ENCODE measurements at regions not wholly inside any gene's neighbourhood (a gene's known extent, or its start where the extent isn't known, plus 50 kb on each side); places are given as distances from the start of the nearest gene placed in this dataset.

DNA sequence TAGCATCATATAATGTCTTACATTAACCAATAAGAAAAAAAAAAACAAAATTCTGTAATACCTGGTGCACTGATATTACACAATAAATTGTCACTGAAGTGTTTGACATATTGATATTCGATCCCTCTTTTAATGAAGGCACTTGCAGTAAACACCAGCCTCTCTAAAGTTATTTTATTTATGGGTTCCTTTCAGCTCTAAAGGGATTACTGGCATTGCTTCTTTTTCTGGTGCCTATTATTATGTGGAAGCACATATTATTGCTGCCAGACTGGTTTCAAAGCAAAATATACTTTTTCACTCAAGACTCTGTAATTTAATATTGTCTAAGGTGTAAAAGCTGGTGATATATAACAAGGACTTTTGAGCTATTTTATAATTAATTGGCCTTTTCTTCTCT, 1090.5 kb downstream of the TRHDE start:
- H3K4me3 Mint-ChIP-seq (ENCODE audit: low read depth), result no peak overlapping the region
- peaks cover 9% of the 10 kb centered on the region for H3K4me1 Mint-ChIP-seq (ENCODE audit: low read depth)
- TF ChIP-seq, protein P1, sequence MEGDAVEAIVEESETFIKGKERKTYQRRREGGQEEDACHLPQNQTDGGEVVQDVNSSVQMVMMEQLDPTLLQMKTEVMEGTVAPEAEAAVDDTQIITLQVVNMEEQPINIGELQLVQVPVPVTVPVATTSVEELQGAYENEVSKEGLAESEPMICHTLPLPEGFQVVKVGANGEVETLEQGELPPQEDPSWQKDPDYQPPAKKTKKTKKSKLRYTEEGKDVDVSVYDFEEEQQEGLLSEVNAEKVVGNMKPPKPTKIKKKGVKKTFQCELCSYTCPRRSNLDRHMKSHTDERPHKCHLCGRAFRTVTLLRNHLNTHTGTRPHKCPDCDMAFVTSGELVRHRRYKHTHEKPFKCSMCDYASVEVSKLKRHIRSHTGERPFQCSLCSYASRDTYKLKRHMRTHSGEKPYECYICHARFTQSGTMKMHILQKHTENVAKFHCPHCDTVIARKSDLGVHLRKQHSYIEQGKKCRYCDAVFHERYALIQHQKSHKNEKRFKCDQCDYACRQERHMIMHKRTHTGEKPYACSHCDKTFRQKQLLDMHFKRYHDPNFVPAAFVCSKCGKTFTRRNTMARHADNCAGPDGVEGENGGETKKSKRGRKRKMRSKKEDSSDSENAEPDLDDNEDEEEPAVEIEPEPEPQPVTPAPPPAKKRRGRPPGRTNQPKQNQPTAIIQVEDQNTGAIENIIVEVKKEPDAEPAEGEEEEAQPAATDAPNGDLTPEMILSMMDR (IDR thresholded peaks at IDR 0.05; ENCODE audit: unreplicated experiment), result no peak
- H3K36me3 Mint-ChIP-seq (ENCODE audit: insufficient read depth), result no peaks in the 10 kb centered on the region
- no peaks in the 10 kb centered on the region for H3K27me3 Mint-ChIP-seq
- H3K27ac Mint-ChIP-seq, result no peak overlapping the region
- peaks cover 3% of the 10 kb centered on the region for H3K9me3 Mint-ChIP-seq (ENCODE audit: low read depth)
- DNase-seq (ENCODE audit: low spot score, unreplicated experiment), result no peak

DNA sequence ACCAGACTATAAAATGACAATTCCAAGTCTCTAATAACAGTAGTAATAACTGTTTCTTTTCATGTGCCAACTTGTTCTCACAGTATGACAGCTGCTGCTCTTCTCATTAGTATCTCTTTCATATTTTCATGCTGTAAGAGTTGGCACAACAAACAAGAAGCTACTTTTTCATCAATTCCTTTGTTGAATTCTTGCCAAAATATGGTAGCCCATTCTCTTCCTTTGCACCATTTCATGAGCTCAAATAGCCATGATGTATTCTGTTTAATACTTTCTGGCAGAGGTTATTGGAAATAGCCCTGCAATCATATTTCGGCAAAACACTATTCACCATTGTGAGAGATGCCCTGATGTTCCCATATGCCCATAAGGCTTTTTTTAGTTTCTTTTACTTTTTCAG, 1100.7 kb downstream of the TRHDE start:
- Mint-ChIP-seq H3K4me3 (ENCODE audit: low read depth) (no peak overlapping the region), H3K27me3 (no peaks in the 10 kb centered on the region), H3K36me3 (ENCODE audit: insufficient read depth) (peaks cover 1% of the 10 kb centered on the region), H3K27ac (no peak overlapping the region), H3K9me3 (ENCODE audit: low read depth) (peaks cover 8% of the 10 kb centered on the region), H3K4me1 (ENCODE audit: low read depth) (no peaks in the 10 kb centered on the region)
- no peak for DNase-seq (ENCODE audit: low spot score, unreplicated experiment)
- TF ChIP-seq, protein P1 (IDR thresholded peaks at IDR 0.05; ENCODE audit: unreplicated experiment), result no peak

DNA sequence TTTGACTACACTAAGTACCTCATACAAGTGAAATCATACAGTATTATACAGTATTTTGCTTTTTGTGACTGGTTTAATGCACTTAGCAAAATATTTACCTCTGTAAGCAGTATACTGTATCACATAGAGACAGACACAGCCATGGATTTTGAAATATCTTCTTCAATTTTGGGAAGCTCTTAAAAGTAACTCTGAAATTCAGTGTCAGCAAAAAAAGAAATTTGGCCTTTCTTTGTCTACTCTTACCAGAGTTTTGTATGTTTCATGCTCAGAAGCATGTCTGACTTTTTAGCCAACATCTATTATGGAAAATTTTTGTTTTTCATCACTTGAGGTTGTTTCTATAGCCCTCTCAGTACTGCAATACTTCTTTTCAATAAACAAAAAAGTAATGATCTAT, 1102.2 kb downstream of the TRHDE start:
- TF ChIP-seq, protein P1 (IDR thresholded peaks at IDR 0.05; ENCODE audit: unreplicated experiment), result no peak
- Mint-ChIP-seq H3K9me3 (ENCODE audit: low read depth) (peaks cover 7% of the 10 kb centered on the region), H3K36me3 (ENCODE audit: insufficient read depth) (peaks cover 1% of the 10 kb centered on the region), H3K27me3 (no peaks in the 10 kb centered on the region), H3K27ac (no peak overlapping the region), H3K4me1 (ENCODE audit: low read depth) (no peaks in the 10 kb centered on the region), H3K4me3 (ENCODE audit: low read depth) (no peak overlapping the region)
- DNase-seq (ENCODE audit: low spot score, unreplicated experiment), result no peak

DNA sequence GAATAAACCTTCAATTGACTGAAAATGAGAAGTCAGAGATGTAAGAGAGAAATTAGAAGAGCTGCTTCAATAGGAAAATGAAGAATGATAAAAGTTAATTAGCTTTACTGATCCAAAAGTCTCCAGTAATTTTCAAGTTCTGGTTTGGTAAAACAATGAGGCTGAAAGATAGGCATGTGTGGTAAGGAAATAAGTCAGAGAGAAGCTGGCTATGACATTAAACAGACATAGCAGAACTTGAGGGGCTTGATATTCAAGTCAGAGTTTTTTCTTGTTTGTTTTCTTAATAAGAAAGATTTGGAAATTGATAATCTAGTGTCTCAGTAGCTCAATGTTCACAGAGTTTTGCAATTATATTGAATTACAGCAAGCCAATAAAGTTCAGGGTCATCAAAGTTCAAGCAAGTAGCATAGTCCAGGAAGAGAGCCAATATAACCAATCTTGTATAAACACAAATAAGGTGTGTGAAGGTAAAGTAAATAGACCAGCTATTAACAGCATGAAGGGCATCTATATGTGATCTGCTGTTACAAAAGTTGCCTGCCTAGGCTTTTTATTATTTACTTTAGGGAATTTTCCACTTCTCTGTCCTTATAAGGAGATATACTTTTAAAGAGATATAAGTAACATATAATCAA, 1111.5 kb downstream of the TRHDE start:
- no peaks in the 10 kb centered on the region for H3K27me3 Mint-ChIP-seq
- H3K9me3 Mint-ChIP-seq (ENCODE audit: low read depth), result no peaks in the 10 kb centered on the region
- H3K27ac Mint-ChIP-seq, result no peak overlapping the region
- TF ChIP-seq, protein P1 (IDR thresholded peaks at IDR 0.05; ENCODE audit: unreplicated experiment), result no peak
- no peak overlapping the region for H3K4me3 Mint-ChIP-seq (ENCODE audit: low read depth)
- no peaks in the 10 kb centered on the region for H3K36me3 Mint-ChIP-seq (ENCODE audit: insufficient read depth)
- DNase-seq (ENCODE audit: low spot score, unreplicated experiment), result no peak
- H3K4me1 Mint-ChIP-seq (ENCODE audit: low read depth), result peaks cover 25% of the 10 kb centered on the region

DNA sequence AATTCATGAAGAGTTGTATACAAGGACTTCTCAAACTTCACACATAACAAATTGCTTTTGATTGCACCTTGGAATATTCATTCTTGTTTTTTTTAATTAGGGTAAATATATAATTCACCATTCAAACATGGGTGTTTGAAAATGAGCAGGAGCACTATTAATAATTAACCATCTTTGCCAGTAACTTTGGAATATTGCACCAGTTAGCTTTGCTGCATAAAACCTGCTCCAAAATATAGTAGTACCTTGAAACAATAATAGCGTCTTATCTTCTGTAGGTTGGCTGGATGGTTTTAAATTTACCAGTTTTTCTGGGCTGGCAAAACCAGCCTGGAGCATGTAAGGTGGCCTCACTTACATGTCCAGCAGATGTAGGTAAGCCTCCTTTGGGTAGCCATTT, 1112.4 kb downstream of the TRHDE start:
- H3K27ac Mint-ChIP-seq, result peak overlapping the region; percentile 75
- no peaks in the 10 kb centered on the region for H3K36me3 Mint-ChIP-seq (ENCODE audit: insufficient read depth)
- no peaks in the 10 kb centered on the region for H3K27me3 Mint-ChIP-seq
- peaks cover 25% of the 10 kb centered on the region for H3K4me1 Mint-ChIP-seq (ENCODE audit: low read depth)
- H3K4me3 Mint-ChIP-seq (ENCODE audit: low read depth), result no peak overlapping the region
- TF ChIP-seq, protein P1 (IDR thresholded peaks at IDR 0.05; ENCODE audit: unreplicated experiment), result no peak
- no peaks in the 10 kb centered on the region for H3K9me3 Mint-ChIP-seq (ENCODE audit: low read depth)
- DNase-seq (ENCODE audit: low spot score, unreplicated experiment), result no peak

All from progenitor cell of endocrine pancreas (in vitro differentiated cells).